Left colon (tissue), 2 donors: ENCODE measurements at regions not wholly inside any gene's neighbourhood (a gene's known extent, or its start where the extent isn't known, plus 50 kb on each side); places are given as distances from the start of the nearest gene placed in this dataset.

Source experiments
- ATAC-seq: fragments of 200-7000 bp; cut with Tn5 transposase; one replicate; pipeline ENCODE4 v1.9.1; 2020; ENCODE audit warnings: mild to moderate bottlenecking, moderate library complexity
- DNase-seq, 2 donors: peaks; one replicate each; pipeline ENCODE4 v3.0.0-alpha.2; 2020
- intact Hi-C, 2 donors: fragments of 100-400 bp; cut with DNase I in 1 of 2; cut with micrococcal nuclease in 1 of 2; formaldehyde crosslinking; loops; one replicate each; pipeline versions ENCODE4 v1.11.2 to v1.14.0; 2022; cut with DNase I, micrococcal nuclease
- donor health status: DM: no; HTN: no; CAD: no.
- donor health status: DM: yes; HTN: yes; CAD: no.

DNA sequence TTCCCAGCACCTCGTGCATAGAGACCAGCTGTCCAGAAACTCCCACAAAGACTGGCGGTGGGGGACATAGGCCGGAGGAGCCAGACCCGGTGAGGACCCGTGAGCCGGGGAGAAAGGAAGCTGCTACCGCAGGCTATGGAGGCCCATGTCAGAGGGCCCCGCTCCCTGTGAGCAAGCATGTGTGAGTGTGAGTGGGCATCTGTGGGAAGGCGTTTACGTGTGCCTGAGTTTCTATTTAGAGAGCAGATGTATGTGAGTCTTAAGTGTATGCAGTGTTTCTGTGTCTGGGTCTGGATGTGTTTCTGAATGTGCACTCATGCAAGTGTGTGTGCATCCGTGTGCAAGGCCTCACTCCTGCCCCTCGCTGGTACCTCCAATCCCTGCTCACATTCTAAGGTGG is 187.8 kb upstream of the RAB6C start:
- ATAC-seq (no peak), DNase-seq (no peak)
- intact Hi-C loops, result no loop called here

DNA sequence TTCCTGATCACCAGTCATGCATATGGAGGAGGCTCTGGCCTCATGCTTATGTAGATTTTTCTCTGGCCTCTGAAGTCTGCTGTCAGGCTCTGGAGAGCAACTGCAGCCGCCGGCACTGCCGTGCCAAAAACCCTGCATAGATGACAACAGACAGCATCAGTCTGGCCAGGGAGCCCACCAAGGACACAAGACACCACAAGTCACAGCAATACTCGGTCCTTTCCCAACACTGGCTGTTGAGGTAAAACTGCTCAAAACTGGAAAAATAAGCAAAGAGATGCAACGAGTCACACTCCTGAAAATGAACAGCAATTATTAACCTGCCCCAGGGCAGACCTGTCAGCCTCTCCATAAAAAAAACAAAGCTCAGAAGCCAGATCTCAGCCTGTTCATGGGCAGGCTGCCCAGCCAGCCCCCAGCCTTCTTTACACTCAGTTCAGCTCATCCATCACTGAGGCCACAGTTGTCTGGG is 186.0 kb upstream of the RAB6C start:
- no peak for ATAC-seq
- no peak for DNase-seq
- intact Hi-C loops, result no loop called here

DNA sequence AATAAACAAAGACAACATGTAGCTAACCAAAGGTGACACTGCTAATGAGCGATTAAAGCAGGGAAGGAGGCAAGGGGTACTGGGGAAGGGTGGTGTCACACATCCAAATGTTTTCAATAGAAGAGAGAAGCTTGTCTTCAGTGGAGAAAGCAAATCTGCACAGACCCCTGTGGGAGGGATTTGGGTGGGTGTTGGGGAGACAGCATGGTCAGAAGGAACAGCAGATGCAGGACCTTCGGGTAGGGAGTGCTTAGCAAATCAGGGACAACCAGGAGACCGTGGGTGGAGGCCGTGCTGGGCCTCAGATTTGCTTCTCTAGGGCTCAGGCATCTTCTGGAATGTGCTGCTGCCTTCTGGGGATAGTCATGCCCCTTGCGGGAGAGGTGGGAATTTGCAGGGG is 185.3 kb upstream of the RAB6C start:
- intact Hi-C loops, result no loop called here
- DNase-seq (no peak), ATAC-seq (no peak)

DNA sequence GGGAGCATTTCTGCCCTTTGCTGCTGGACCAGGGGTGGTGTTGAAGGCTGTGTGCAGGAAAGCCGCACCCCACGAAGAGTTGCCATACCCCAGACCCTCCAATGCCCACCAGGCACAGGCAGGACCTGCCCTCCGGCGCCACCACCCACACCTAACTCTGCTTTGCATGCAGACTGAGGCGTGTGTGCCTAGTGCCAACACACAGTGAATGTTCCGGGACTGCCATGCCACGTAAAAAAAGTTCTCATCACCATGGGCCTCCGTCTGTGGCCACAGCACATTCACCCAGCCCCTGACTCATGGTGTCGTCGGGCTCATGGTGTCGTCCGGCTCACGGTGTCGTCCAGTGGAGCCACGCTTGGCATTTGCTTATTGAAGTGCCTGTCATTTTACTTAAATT is 184.9 kb upstream of the RAB6C start:
- intact Hi-C loops, result no loop called here
- ATAC-seq (no peak), DNase-seq (no peak)

DNA sequence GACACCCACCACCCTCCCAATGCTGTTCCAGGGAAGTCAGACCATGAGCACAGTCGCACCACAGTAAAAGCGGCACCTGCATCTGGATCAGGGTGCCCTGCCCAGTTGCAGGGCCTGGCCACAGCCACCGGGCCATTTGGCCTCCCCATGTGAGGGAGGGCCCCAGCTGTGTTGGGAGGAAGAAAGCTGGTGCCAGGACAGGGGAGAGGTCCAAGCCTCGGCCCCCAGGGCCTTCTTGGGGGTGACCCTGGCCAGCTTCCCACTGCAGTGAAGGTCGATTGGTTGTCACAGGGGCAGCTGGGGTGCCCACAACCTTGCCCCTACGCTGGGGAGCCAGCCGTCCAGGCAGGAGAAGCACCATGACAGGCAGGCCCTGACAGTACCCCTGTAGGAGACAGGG is 183.2 kb upstream of the RAB6C start:
- ATAC-seq (no peak), DNase-seq (no peak)
- intact Hi-C loops, result no loop called here

DNA sequence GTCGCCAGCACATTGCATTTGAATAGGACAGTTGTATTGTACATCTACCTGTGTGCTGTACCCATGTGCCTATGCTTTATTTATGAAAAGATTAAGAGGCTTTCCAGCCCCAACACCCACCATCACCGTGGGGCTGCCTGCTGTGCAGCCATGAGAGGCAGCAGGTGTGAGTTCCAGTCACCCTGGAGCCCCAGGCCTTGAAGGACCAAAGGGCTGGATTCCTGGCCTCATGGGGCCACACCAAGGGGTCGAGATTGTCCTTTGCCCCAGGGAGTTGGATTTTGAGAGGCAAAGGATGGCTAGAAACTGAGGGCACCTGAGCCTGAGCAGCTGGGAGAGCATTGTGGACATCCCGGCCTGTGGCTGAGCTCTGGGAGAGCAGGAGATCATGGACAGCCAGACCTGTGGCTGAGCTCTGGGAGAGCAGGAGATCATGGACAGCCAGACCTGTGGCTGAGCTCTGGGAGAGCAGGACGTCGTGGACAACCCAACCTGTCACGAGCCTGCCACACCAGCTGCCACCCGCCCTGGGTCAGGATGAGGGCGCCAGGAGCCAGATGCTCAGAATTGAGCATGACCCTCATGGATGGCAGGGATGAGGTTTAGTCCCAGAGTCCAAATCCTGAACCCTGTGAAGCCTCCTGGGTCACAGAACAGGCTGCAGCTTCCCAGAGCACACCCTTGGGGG is 182.5 kb upstream of the RAB6C start:
- intact Hi-C loops, result no loop called here
- DNase-seq (no peak), ATAC-seq (no peak)

DNA sequence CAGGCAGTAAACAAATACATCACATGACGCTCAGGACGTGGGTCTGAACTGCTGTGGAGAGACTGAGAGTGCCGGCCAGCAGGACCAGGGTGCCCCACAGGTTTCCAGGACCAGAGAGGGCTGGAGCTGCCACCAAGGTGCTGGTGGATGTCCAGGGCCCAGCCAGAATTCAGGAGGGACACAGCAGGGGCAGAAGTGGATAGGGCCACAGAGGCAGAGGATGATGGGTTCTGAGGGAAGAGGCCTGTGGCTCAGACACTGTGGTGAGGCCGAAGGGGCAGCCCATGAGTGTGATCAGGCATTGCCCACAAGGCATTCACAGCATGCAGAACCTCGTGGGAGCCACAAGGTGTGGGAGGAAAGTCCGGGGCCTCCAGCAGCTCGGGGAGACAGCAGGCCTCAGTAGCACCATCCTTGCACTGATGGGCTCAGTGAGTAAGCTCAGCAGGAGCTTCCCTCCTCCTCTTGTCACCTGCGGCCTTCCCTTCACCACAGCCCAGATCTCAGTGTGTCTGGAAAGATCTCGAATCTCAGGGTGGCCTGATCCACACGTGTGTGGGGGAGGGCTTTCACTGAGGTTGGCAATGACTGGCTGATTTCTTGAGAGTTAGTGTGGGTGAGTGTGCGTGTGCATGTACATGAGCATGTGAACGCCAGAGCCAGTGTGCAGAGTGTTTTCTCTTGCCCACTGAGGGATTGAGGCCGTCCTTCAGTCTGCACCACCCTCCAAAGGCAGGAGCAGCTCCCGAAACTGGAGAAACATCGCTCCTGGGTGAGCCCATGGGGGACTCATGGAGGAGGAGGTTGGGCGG is 181.8 kb upstream of the RAB6C start:
- intact Hi-C loops, result no loop called here
- ATAC-seq (no peak), DNase-seq (no peak)

DNA sequence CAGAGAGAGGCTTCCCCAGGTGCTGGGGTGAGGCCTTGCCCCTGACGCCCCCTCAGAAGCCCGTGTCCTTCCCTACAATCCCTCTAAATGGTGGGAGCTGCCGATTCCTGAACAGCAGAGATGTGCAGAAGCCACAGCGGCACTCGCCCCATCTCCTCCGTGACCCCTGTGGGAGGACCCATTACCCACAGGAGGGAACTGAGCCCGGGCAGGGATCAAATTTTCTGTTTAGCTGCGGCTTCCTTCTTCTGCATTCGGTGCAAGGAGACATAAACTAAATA is 181.2 kb upstream of the RAB6C start:
- no peak for ATAC-seq
- DNase-seq, result no peak

DNA sequence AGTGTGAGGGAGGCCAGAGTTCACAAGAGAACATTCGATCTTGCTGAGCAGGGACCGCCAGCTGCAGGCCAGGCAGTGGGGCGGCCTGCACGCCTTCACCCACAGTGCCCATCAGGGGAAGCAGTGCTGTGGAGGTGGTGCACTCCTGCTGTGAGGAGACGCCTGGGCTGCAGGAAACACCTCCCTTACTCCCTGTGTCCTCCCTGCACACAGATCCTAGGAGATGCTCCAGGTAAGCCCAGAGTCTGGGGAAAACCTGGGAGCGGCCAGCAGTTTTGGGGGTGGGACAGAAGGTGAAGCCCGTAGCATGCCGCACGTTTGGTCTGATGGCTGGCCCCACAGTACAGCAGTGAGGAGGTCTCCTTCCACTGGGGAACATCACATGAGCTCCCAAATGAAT is 180.8 kb upstream of the RAB6C start:
- ATAC-seq (no peak), DNase-seq (no peak)
- intact Hi-C loops, result no loop called here

More for the DNA sequence above, 181.2 kb upstream of the RAB6C start:
- intact Hi-C loops, result no loop called here

DNA sequence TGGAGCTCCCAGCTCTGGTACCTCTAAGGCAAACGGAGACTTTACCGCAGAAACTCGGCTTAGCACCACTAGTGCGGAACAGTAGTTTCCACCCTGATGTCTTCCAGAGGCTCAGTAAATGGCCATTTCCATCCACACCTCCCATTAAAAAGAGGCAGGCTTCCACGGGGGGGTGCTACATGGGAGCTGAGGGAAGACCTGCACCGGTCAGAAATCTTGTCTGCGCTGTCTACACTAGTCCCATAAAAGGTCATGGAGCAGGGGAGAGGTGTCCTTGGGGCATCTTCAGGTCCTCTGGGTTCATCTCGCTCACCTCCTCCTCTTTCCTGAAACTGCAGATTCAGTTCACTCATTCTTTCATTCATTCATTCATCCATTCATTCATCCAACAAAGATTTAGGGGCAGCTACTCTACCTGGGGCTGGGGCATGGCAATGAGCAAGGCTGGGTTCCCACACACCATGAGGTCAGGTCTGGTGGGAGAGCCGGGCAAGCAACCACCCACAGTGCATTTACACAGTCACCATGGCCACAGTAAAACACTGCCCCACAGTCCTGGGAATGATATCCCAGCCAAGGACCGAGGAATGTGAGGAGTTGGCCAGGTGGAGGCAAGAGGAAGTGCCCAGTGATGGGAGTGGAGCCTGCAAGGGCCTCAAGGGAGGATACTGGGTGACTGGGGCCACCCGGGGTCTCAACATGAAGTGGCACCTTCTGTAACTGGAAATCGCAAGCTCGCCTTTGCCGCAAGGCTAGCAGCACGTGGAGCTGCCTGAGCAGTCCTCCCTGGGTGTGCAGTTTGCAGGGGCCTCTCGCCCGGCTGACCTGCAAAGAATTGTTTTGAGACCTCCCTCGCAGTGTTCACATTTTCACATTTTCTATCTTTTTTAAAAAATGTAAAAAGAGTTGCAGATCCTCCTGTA is 180.2 kb upstream of the RAB6C start:
- intact Hi-C loops, result no loop called here
- no peak for ATAC-seq
- DNase-seq, result no peak

DNA sequence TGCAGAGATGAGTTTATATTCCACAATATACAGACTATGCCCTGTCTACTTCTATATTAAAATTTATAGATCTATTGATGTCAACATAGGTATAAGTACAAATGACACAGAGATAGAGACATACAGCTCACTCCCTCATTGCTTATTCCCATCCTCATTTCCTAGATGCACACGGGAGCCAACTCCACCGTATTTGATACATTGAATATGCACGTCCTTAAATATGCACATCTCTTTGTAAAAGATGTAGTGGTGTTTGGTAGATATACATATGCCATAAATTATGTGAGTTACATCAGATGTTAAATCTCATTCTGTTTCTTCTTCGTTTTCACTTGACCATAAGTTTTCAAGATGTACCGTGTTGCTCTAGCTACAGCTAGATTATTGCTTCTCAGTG is 179.2 kb upstream of the RAB6C start:
- intact Hi-C loops, result no loop called here
- no peak for ATAC-seq
- no peak for DNase-seq

DNA sequence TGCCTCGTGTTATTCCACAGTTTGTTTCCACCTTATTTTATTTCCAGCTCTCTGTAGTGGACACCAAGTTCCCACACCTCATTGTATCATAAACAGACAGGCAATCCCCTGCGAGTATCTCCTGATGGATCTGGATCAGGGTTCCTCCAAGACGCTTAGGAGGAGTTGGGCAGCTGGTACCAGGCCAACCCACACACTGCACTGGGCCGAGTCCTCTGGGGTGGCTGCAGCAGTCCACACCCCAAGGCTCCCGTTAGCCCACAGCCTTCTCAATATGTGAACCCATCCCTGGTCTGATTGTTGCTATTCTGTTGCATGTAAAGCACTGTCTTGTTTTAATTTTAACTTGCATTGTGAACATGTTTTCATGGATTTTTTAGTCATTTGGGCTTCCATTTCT is 178.8 kb upstream of the RAB6C start:
- intact Hi-C loops, result no loop called here
- DNase-seq (no peak), ATAC-seq (no peak)

DNA sequence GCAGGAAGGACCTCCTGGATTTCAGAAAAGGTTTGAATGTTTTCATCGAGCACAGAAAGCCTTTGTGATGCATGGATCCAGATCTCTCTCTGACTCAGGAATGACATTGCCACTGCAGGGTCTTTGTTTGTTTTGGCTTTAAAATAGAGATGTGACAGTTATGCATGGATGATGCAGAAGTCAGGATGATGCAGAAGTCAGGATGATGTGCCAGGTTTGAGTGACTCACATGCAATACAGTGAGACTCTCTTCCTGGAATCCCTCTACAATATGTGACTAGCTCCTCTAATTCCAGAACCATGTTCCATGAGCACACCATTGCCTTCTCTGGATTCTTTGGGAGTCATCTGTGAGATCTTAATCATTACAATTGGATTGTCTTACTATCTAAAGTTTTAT is 177.9 kb upstream of the RAB6C start:
- ATAC-seq (no peak), DNase-seq (no peak)
- intact Hi-C loops, result no loop called here

DNA sequence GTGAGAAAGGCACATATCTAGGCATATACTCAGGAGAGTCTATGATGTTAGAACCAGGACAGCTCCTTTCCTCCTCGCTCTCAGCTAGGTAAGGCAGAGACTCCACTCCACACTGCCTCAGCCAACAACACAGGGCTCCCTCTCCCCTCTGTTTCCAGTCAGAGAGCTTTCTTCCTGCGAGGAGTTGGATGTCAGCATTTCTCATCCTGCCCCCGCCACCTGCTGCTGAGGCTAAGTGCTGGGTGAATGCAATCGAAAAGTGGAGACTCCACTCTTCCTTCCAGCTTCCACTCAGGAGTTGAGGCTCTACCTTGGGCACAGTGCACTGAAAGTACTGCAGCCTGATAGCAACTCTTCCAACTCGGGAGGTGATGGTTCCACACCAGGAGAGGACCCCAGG is 177.2 kb upstream of the RAB6C start:
- no peak for DNase-seq
- no peak for ATAC-seq
- intact Hi-C loops, result no loop called here

DNA sequence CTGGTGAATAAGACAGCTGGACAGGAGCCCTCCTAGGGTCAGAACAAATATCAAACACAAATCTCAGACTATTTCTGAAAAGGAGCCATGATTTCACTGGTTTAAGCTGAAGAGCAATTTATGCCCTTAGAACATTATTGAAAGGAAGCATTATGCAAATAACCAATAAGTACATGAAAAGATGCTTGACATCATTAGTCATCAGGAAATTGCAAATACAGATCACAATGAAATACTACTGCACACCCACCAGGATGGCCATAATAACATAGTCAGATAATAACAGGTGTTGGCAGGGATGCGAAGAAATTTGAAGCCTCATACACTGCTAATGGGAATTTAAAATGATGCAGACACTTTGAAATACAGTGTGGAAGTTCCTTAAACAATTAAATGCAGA is 176.4 kb upstream of the RAB6C start:
- ATAC-seq, result no peak
- intact Hi-C loops, result no loop called here
- DNase-seq, result no peak

DNA sequence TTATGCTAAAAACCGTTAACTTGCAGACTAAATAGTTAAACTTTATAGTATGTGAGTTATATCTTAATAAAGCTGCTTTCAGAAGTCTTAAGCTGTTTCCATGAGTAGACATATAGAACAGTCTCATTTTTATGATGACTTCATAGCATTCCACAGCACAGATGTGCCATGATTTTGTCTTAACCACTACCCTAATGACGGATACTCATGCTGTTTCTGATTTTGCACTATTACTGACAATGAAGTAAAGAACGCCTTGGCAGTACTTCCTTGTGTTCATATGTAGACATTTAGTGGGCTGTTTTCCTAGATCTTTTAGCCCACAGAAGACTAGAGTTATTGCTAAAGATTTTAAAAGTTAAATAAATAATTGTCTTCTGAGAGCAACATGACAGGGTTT is 175.6 kb upstream of the RAB6C start:
- DNase-seq (no peak), ATAC-seq (no peak)
- intact Hi-C loops, result no loop called here

DNA sequence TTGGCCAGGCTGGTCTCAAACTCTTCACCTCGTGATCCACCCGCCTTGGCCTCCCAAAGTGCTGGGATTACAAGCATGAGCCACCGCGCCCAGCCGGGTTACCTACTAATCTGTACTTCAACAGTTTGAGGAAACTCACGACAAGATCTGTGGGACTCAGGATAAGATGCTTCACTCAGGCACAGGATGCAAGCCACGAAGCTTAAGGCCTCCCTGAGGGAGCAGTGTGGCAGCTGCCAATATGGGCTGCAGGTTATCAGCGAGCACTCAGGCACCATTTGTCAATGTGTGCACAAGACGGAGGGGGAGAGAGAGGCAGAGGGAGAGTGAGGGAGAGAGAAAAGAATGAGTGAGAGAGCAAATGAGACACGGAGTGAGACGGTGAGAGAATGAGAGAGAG is 173.6 kb upstream of the RAB6C start:
- no peak for ATAC-seq
- DNase-seq, result no peak
- intact Hi-C loops, result no loop called here

DNA sequence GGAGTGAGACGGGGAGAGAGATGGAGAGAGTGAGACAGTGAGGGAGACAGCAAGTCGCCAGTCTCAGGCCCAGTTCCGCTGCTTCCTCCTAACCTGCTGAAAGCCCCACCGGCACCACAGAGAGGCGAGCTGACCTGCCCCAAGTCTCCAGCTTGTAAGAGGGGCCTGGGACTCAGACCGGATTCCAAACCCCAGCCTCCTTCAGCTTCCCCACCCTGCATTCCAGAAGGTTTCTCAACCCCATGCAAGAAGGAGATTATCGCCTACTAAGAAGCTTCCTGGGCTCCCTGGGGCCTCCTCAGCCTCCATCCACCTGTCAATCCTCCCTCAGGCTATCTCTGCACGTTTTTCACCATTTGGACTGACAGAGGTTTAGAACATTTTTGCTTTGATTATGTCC is 173.1 kb upstream of the RAB6C start:
- no peak for ATAC-seq
- intact Hi-C loops, result no loop called here
- no peak for DNase-seq

DNA sequence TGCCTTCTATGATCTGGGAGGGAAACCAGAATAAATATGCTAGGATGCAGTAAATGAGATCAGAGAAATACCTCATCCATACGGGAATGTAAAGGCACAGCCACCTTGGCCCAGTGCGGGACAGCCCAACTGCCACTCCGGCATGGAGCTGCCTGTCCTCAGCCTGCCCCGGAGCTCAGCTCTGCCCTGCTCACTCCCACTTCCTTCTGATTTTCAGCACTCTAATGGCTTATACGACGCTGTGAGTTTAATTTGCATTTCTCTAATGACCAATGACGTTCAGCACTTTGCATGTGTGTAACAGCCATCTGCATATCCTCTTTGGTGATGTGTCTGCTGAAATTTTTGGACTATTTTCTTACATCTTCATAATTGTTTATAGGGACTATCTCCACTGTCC is 172.5 kb upstream of the RAB6C start:
- intact Hi-C loops, result no loop called here
- DNase-seq, result no peak
- ATAC-seq, result no peak
